Glutamatergic neuron (in vitro differentiated cells): ENCODE measurements at regions not wholly inside any gene's neighbourhood (a gene's known extent, or its start where the extent isn't known, plus 50 kb on each side); places are given as distances from the start of the nearest gene placed in this dataset.

Source experiments
- DNase-seq: peaks from one replicate; pipeline ENCODE4 v3.0.0; 2022
- H3K27ac Mint-ChIP-seq: one replicate; pipeline ENCODE4 v1.8.0; 2020; ENCODE audit warnings: mild to moderate bottlenecking, mixed read lengths, inconsistent platforms; ENCODE audit not compliant: unreplicated experiment
- H3K27me3 Mint-ChIP-seq: one replicate; pipeline ENCODE4 v1.8.0; 2020; ENCODE audit warnings: mild to moderate bottlenecking, moderate library complexity, mixed read lengths, inconsistent platforms; ENCODE audit not compliant: unreplicated experiment
- H3K36me3 Mint-ChIP-seq: one replicate; pipeline ENCODE4 v1.8.0; 2020; ENCODE audit warnings: mild to moderate bottlenecking, mixed read lengths, inconsistent platforms; ENCODE audit not compliant: unreplicated experiment
- H3K4me1 Mint-ChIP-seq: one replicate; pipeline ENCODE4 v1.8.0; 2020; ENCODE audit warnings: mild to moderate bottlenecking, low read depth, mixed read lengths, inconsistent platforms; ENCODE audit not compliant: unreplicated experiment
- H3K4me3 Mint-ChIP-seq: one replicate; pipeline ENCODE4 v1.8.0; 2020; ENCODE audit warnings: mild to moderate bottlenecking, mixed read lengths, inconsistent platforms; ENCODE audit not compliant: unreplicated experiment
- H3K9me3 Mint-ChIP-seq: one replicate; pipeline ENCODE4 v1.8.0; 2020; ENCODE audit warnings: mild to moderate bottlenecking, moderate library complexity, mixed read lengths, inconsistent platforms; ENCODE audit not compliant: unreplicated experiment
- CTCF ChIP-seq: fragments of 200-600 bp; sonication (generic); IDR thresholded peaks from one replicate; pipeline ENCODE4 v1.5.0; 2021; ENCODE audit not compliant: partially characterized antibody, unreplicated experiment

GRCh38 chr5:148735301-148735835 is 81.0 kb upstream of the HTR4 start:
- Mint-ChIP-seq H3K27ac (no peak overlapping the region), H3K36me3 (no peaks in the 10 kb centered on the region), H3K9me3 (no peaks in the 10 kb centered on the region), H3K27me3 (no peaks in the 10 kb centered on the region), H3K4me3 (no peak overlapping the region), H3K4me1 (no peaks in the 10 kb centered on the region)
- no peak for DNase-seq
- TF ChIP-seq CTCF = no peak

- no peak for TF ChIP-seq CTCF
- no peaks in the 10 kb centered on the region for H3K36me3 Mint-ChIP-seq
- H3K27me3 Mint-ChIP-seq = no peaks in the 10 kb centered on the region
- DNase-seq = no peak
- no peak overlapping the region for H3K4me3 Mint-ChIP-seq
- no peaks in the 10 kb centered on the region for H3K4me1 Mint-ChIP-seq
- H3K27ac Mint-ChIP-seq = no peak overlapping the region
- H3K9me3 Mint-ChIP-seq = no peaks in the 10 kb centered on the region
These were observed 84.7 kb upstream of the HTR4 start for GRCh38 chr5:148739023-148739422.

- H3K27me3 Mint-ChIP-seq = no peaks in the 10 kb centered on the region
- no peak for DNase-seq
- H3K9me3 Mint-ChIP-seq = no peaks in the 10 kb centered on the region
- no peak for TF ChIP-seq CTCF
- H3K4me3 Mint-ChIP-seq = no peak overlapping the region
- H3K27ac Mint-ChIP-seq = no peak overlapping the region
- no peaks in the 10 kb centered on the region for H3K36me3 Mint-ChIP-seq
- no peaks in the 10 kb centered on the region for H3K4me1 Mint-ChIP-seq
These were observed 85.2 kb upstream of the HTR4 start for GRCh38 chr5:148739524-148739923.

GRCh38 chr5:148740079-148740858 is 85.9 kb upstream of the HTR4 start:
- H3K27ac Mint-ChIP-seq = no peak overlapping the region

More at GRCh38 chr5:148740079-148740858, 85.9 kb upstream of the HTR4 start:
- H3K4me3 Mint-ChIP-seq = no peak overlapping the region
- peaks cover 2% of the 10 kb centered on the region for H3K27me3 Mint-ChIP-seq
- TF ChIP-seq CTCF = no peak
- DNase-seq = no peak
- no peaks in the 10 kb centered on the region for H3K4me1 Mint-ChIP-seq
- no peaks in the 10 kb centered on the region for H3K9me3 Mint-ChIP-seq
- H3K36me3 Mint-ChIP-seq = no peaks in the 10 kb centered on the region
